WTC11 (cell line): ENCODE measurements at regions not wholly inside any gene's neighbourhood (a gene's known extent, or its start where the extent isn't known, plus 50 kb on each side); places are given as distances from the start of the nearest gene placed in this dataset.

Source experiments
- ATAC-seq: fragments of 200-7000 bp; cut with Tn5 transposase; 2 replicates; pipeline ENCODE4 v1.10.0; 2021; ENCODE audit warnings: mild to moderate bottlenecking, moderate library complexity
- CTCF ChIA-PET: fragments of 300-600 bp; sonication (Branson Sonifier 250); formaldehyde crosslinking; loops from one replicate; lab custom pipeline; 2021; ENCODE audit warnings: antibody characterized with exemption; lab: Charles Lee
- POLR2A ChIA-PET: fragments of 350-600 bp; sonication (Branson Sonifier 250); formaldehyde crosslinking; loops from one replicate; lab custom pipeline; 2021; ENCODE audit warnings: antibody characterized with exemption; lab: Charles Lee
- DNase-seq: peaks from one replicate; pipeline ENCODE4 v3.0.0; 2021; ENCODE audit warnings: low spot score
- H3K27ac Mint-ChIP-seq: 2 replicates; pipeline ENCODE4 v1.8.0; 2021; ENCODE audit warnings: mixed read lengths
- H3K27me3 Mint-ChIP-seq: 2 replicates; pipeline ENCODE4 v1.8.0; 2021; ENCODE audit warnings: low read depth, mild to moderate bottlenecking, moderate library complexity, mixed read lengths
- H3K36me3 Mint-ChIP-seq: 2 replicates; pipeline ENCODE4 v1.8.0; 2021; ENCODE audit warnings: mixed read lengths
- H3K4me1 Mint-ChIP-seq: 2 replicates; pipeline ENCODE4 v1.8.0; 2022; ENCODE audit warnings: mixed read lengths
- H3K4me3 Mint-ChIP-seq: 2 replicates; pipeline ENCODE4 v1.8.0; 2021; ENCODE audit warnings: mild to moderate bottlenecking, moderate library complexity, mixed read lengths
- H3K9me3 Mint-ChIP-seq: 2 replicates; pipeline ENCODE4 v1.8.0; 2021; ENCODE audit warnings: mixed read lengths
- CREM ChIP-seq: sonication (generic); formaldehyde crosslinking; IDR thresholded peaks from 2 replicates; pipeline ENCODE4 v1.8.1; 2022; ENCODE audit warnings: mild to moderate bottlenecking, missing genetic modification reagents, moderate library complexity
- EMX1 ChIP-seq: fragments of 250-450 bp; sonication (Bioruptor Pico); IDR thresholded peaks from 2 replicates; pipeline ENCODE4 v1.8.0; 2021; ENCODE audit warnings: mild to moderate bottlenecking
- ESRRA ChIP-seq: sonication (generic); formaldehyde crosslinking; IDR thresholded peaks from 2 replicates; pipeline ENCODE4 v1.8.1; 2022; ENCODE audit warnings: mild to moderate bottlenecking, missing genetic modification reagents, borderline replicate concordance
- ETV6 ChIP-seq: sonication (generic); formaldehyde crosslinking; IDR thresholded peaks from 2 replicates; pipeline ENCODE4 v1.8.1; 2022; ENCODE audit warnings: mild to moderate bottlenecking, missing genetic modification reagents
- GRHL2 ChIP-seq: fragments of 250-450 bp; sonication (Bioruptor Pico); IDR thresholded peaks from 2 replicates; pipeline ENCODE4 v1.8.0; 2022; ENCODE audit warnings: mild to moderate bottlenecking, moderate library complexity; ENCODE audit not compliant: insufficient replicate concordance, severe bottlenecking
- IRF1 ChIP-seq: sonication (generic); formaldehyde crosslinking; IDR thresholded peaks from 2 replicates; pipeline ENCODE4 v1.8.0; 2023; ENCODE audit warnings: missing genetic modification reagents
- KAT7 ChIP-seq: sonication (generic); formaldehyde crosslinking; IDR thresholded peaks from 2 replicates; pipeline ENCODE4 v1.8.1; 2023; ENCODE audit warnings: missing genetic modification reagents, mild to moderate bottlenecking, borderline replicate concordance
- MAX ChIP-seq: sonication (generic); formaldehyde crosslinking; IDR thresholded peaks from 2 replicates; pipeline ENCODE4 v1.8.0; 2022; ENCODE audit warnings: mild to moderate bottlenecking, missing genetic modification reagents
- MYBL2 ChIP-seq: sonication (generic); formaldehyde crosslinking; IDR thresholded peaks from 2 replicates; pipeline ENCODE4 v1.8.1; 2023; ENCODE audit warnings: mild to moderate bottlenecking, moderate library complexity, missing genetic modification reagents
- RORB ChIP-seq: fragments of 250-450 bp; sonication (Bioruptor Pico); IDR thresholded peaks from 2 replicates; pipeline ENCODE4 v1.9.0; 2021; ENCODE audit warnings: mild to moderate bottlenecking
- SP1 ChIP-seq: sonication (generic); formaldehyde crosslinking; conservative IDR thresholded peaks from 2 replicates; pipeline ENCODE4 v1.8.1; 2022; ENCODE audit warnings: missing genetic modification reagents
- TEAD1 ChIP-seq: sonication (generic); formaldehyde crosslinking; IDR thresholded peaks from 2 replicates; pipeline ENCODE4 v1.8.0; 2022; ENCODE audit warnings: mild to moderate bottlenecking, missing genetic modification reagents
- TEAD4 ChIP-seq: sonication (generic); formaldehyde crosslinking; IDR thresholded peaks from 2 replicates; pipeline ENCODE4 v1.8.0; 2022; ENCODE audit warnings: mild to moderate bottlenecking, missing genetic modification reagents
- ZNF317 ChIP-seq: sonication (generic); formaldehyde crosslinking; IDR thresholded peaks from 2 replicates; pipeline ENCODE4 v1.8.1; 2023; ENCODE audit warnings: low read depth, mild to moderate bottlenecking, moderate library complexity, missing genetic modification reagents, borderline replicate concordance
- ZNF671 ChIP-seq: fragments of 250-450 bp; sonication (Bioruptor Pico); IDR thresholded peaks from 2 replicates; pipeline ENCODE4 v1.8.0; 2021; ENCODE audit warnings: mild to moderate bottlenecking
- TF ChIP-seq, protein P1 (sequence below): fragments of 200-600 bp; IDR thresholded peaks from 2 replicates; pipeline ENCODE4 v1.8.0; 2022; ENCODE audit warnings: antibody characterized with exemption
- TF ChIP-seq, protein P2 (sequence below): sonication (generic); formaldehyde crosslinking; IDR thresholded peaks from 2 replicates; pipeline ENCODE4 v1.8.1; 2023; ENCODE audit warnings: mild to moderate bottlenecking, missing genetic modification reagents, moderate library complexity
- TF ChIP-seq, protein P3 (sequence below): fragments of 250-450 bp; sonication (Bioruptor Pico); IDR thresholded peaks from 2 replicates; pipeline ENCODE4 v1.9.0; 2021; ENCODE audit warnings: mild to moderate bottlenecking
- TF ChIP-seq, protein P4 (sequence below): sonication (generic); formaldehyde crosslinking; IDR thresholded peaks from 2 replicates; pipeline ENCODE4 v1.8.0; 2022; ENCODE audit warnings: missing genetic modification reagents

DNA sequence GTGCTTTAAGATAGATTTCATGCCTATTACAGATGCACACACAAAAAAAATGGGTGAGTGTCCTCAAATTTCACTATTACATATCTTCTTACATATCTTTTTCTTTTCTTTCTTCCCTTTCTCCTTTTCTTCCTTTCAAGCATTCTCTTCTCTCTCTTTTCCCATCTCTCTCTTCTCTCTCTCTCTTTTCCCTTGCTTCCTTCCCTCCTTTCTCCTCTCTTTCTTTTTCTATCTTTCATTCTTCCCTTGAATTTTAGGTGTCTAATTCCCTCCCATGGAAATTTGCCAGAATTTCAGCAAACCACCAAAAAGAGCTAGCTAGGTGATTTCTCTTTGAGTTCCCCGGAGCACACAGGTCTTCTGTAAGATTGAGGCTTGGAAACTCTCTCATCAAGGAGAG lies 395.3 kb upstream of the RUNX1 start:
- H3K4me1 Mint-ChIP-seq: no peaks in the 10 kb centered on the region
- no peaks in the 10 kb centered on the region; the same call in 1 of the 2 replicates for H3K27me3 Mint-ChIP-seq
- DNase-seq (no peak), ATAC-seq (no peak)
- H3K9me3 Mint-ChIP-seq: peaks cover 5% of the 10 kb centered on the region
- H3K36me3 Mint-ChIP-seq: peaks cover 1% of the 10 kb centered on the region
- no peak overlapping the region for H3K27ac Mint-ChIP-seq
- CTCF ChIA-PET: no interaction called here
- TF ChIP-seq MYBL2 (CRISPR knock-in tag) (no peak), ZNF671 (no peak)
- POLR2A ChIA-PET: no interaction called here
- H3K4me3 Mint-ChIP-seq: no peak overlapping the region

GRCh38 chr21:35441868-35442582 lies 392.9 kb upstream of the RUNX1 start:
- H3K27me3 Mint-ChIP-seq: no peaks in the 10 kb centered on the region; the same call in 1 of the 2 replicates
- DNase-seq: no peak
- CTCF ChIA-PET: interaction anchor here (0.6 to 1.5 kb wide), 6 partner anchors 15 to 79 kb away, joined by 4 to 8 read pairs (median 4); no protein-coding TSS in a partner anchor
- no peak for ATAC-seq
- no peak for TF ChIP-seq IRF1
- TF ChIP-seq, protein P1, sequence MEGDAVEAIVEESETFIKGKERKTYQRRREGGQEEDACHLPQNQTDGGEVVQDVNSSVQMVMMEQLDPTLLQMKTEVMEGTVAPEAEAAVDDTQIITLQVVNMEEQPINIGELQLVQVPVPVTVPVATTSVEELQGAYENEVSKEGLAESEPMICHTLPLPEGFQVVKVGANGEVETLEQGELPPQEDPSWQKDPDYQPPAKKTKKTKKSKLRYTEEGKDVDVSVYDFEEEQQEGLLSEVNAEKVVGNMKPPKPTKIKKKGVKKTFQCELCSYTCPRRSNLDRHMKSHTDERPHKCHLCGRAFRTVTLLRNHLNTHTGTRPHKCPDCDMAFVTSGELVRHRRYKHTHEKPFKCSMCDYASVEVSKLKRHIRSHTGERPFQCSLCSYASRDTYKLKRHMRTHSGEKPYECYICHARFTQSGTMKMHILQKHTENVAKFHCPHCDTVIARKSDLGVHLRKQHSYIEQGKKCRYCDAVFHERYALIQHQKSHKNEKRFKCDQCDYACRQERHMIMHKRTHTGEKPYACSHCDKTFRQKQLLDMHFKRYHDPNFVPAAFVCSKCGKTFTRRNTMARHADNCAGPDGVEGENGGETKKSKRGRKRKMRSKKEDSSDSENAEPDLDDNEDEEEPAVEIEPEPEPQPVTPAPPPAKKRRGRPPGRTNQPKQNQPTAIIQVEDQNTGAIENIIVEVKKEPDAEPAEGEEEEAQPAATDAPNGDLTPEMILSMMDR: no peak
- H3K4me3 Mint-ChIP-seq: no peak overlapping the region
- POLR2A ChIA-PET: interaction anchor here (0.5 kb wide), 1 partner anchor 255 kb away, joined by 3 read pairs; no protein-coding TSS in a partner anchor
- peaks cover under 1% of the 10 kb centered on the region; the same call in 1 of the 2 replicates for H3K9me3 Mint-ChIP-seq
- peaks cover 13% of the 10 kb centered on the region for H3K4me1 Mint-ChIP-seq
- no peak overlapping the region for H3K27ac Mint-ChIP-seq
- H3K36me3 Mint-ChIP-seq: no peaks in the 10 kb centered on the region

GRCh38 chr21:35438643-35439404 lies 389.7 kb upstream of the RUNX1 start:
- peaks cover 13% of the 10 kb centered on the region for H3K4me1 Mint-ChIP-seq
- TF ChIP-seq TEAD1 (CRISPR knock-in tag): no peak
- TF ChIP-seq ETV6: no peak
- TF ChIP-seq MAX: no peak
- TF ChIP-seq, protein P2, sequence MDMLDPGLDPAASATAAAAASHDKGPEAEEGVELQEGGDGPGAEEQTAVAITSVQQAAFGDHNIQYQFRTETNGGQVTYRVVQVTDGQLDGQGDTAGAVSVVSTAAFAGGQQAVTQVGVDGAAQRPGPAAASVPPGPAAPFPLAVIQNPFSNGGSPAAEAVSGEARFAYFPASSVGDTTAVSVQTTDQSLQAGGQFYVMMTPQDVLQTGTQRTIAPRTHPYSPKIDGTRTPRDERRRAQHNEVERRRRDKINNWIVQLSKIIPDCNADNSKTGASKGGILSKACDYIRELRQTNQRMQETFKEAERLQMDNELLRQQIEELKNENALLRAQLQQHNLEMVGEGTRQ (CRISPR knock-in tag): no peak
- TF ChIP-seq, protein P3, sequence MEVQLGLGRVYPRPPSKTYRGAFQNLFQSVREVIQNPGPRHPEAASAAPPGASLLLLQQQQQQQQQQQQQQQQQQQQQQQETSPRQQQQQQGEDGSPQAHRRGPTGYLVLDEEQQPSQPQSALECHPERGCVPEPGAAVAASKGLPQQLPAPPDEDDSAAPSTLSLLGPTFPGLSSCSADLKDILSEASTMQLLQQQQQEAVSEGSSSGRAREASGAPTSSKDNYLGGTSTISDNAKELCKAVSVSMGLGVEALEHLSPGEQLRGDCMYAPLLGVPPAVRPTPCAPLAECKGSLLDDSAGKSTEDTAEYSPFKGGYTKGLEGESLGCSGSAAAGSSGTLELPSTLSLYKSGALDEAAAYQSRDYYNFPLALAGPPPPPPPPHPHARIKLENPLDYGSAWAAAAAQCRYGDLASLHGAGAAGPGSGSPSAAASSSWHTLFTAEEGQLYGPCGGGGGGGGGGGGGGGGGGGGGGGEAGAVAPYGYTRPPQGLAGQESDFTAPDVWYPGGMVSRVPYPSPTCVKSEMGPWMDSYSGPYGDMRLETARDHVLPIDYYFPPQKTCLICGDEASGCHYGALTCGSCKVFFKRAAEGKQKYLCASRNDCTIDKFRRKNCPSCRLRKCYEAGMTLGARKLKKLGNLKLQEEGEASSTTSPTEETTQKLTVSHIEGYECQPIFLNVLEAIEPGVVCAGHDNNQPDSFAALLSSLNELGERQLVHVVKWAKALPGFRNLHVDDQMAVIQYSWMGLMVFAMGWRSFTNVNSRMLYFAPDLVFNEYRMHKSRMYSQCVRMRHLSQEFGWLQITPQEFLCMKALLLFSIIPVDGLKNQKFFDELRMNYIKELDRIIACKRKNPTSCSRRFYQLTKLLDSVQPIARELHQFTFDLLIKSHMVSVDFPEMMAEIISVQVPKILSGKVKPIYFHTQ: no peak
- TF ChIP-seq ESRRA (CRISPR knock-in tag): no peak
- TF ChIP-seq, protein P4, sequence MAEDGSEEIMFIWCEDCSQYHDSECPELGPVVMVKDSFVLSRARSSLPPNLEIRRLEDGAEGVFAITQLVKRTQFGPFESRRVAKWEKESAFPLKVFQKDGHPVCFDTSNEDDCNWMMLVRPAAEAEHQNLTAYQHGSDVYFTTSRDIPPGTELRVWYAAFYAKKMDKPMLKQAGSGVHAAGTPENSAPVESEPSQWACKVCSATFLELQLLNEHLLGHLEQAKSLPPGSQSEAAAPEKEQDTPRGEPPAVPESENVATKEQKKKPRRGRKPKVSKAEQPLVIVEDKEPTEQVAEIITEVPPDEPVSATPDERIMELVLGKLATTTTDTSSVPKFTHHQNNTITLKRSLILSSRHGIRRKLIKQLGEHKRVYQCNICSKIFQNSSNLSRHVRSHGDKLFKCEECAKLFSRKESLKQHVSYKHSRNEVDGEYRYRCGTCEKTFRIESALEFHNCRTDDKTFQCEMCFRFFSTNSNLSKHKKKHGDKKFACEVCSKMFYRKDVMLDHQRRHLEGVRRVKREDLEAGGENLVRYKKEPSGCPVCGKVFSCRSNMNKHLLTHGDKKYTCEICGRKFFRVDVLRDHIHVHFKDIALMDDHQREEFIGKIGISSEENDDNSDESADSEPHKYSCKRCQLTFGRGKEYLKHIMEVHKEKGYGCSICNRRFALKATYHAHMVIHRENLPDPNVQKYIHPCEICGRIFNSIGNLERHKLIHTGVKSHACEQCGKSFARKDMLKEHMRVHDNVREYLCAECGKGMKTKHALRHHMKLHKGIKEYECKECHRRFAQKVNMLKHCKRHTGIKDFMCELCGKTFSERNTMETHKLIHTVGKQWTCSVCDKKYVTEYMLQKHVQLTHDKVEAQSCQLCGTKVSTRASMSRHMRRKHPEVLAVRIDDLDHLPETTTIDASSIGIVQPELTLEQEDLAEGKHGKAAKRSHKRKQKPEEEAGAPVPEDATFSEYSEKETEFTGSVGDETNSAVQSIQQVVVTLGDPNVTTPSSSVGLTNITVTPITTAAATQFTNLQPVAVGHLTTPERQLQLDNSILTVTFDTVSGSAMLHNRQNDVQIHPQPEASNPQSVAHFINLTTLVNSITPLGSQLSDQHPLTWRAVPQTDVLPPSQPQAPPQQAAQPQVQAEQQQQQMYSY (CRISPR knock-in tag): no peak
- no peak for TF ChIP-seq EMX1 (CRISPR knock-in tag)
- no peak for TF ChIP-seq RORB (CRISPR knock-in tag)
- no peak for TF ChIP-seq TEAD4 (CRISPR knock-in tag)
- no peak for TF ChIP-seq CREM
- TF ChIP-seq SP1: no peak
- no peak for TF ChIP-seq ZNF317 (CRISPR knock-in tag)
- no peak for TF ChIP-seq KAT7 (CRISPR knock-in tag)
- no peak for TF ChIP-seq GRHL2
- ChIA-PET CTCF (interaction anchor here (1.4 kb wide), 1 partner anchor 69 kb away, joined by 6 read pairs; no protein-coding TSS in a partner anchor), POLR2A (no interaction called here)
- H3K27ac Mint-ChIP-seq: no peak overlapping the region
- peaks cover 18% of the 10 kb centered on the region for H3K36me3 Mint-ChIP-seq
- H3K27me3 Mint-ChIP-seq: peaks cover 3% of the 10 kb centered on the region; the same call in 1 of the 2 replicates
- ATAC-seq: no peak
- H3K9me3 Mint-ChIP-seq: peaks cover 24% of the 10 kb centered on the region
- no peak for DNase-seq
- no peak overlapping the region for H3K4me3 Mint-ChIP-seq
